CD4-positive, alpha-beta T cell treated with Interferon alpha-2 for 1 hour (primary cell): ENCODE measurements at regions not wholly inside any gene's neighbourhood (a gene's known extent, or its start where the extent isn't known, plus 50 kb on each side); places are given as distances from the start of the nearest gene placed in this dataset.
"Not testable (repeated sequence)": the region's sequence is repeated elsewhere in the genome, so short reads cannot be mapped to it uniquely, and the experiment has no call there.

Experiments used
- DNase-seq, 2 donors: peaks; one replicate each; pipeline ENCODE4 v3.0.0-alpha.2; 2020 to 2022

DNA sequence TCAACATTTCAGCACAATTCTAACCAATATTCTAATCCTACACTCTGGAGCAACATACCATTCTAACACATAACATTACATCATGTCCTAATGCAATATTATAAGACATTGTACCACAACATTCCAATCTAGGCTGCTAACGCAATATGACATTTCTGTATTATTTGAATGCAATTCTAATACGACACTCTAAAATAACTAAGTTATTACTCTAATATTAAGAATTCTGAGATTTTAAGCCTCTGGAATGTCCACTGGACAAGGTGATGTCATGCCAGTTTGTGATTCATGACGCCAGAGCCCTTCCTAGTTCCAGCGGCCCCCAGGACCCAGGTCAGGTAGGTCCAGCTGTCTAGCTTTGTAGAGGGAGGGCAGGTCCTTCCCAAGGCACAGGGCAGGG lies 69.7 kb upstream of the SIRPA start:
- DNase-seq: no peak

DNA sequence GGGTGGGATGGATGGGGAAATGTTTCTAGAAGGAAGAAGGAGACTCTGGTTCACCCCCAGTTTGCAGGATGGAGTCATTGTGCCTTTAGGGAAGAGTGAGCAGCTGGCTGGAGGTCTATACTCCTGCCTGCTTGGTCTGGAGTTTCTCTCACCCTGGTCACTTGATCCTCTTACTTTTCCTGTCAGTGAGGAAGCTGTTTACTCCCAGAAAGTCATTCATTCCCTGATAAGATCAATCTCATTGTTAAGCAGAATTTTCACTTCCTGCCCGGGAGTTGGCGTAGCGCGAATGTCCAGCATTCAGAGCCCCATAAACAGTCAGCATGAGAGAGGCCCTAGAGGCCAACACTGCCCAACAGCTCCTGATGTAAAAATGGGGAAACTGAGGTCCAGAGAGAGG lies 70.4 kb upstream of the SIRPA start:
- no peak for DNase-seq

DNA sequence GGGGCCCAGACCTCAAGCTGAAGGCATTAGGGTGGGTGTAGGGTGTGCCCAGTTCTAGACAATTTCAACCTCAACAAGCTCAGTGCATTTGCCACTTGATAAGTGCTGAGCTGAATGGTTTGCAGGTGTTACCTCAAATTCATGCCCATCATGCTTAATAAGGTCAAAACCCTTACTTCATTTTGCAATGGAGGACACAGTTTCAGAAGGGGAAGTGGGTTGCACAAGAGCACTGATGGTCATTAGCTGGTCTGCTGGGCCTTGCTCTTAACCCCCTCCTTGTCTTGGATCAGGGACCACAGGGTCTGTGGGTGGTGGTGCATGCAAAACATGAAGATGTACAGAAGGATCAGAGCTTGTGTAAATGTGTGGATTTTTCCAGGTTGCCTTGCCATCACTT lies 71.0 kb upstream of the SIRPA start:
- no peak for DNase-seq

DNA sequence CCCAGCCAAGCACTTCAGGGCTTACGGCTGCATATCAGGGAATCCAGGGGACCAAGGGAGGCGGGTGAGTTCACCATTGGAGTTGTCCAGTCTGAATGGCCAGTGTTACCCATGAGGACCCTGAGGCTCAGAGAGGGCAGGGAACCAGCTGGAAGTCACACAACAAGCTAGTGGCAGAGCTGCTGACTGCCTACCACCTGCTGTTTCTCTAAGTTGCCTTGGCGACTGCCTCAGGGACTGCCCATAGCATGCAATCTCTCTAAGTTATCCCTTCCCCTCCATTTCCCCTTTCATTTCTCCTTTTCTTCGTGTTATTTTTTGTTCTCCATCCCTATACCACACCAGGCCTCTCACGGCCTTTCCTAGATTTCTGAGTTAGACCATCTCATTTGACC lies 71.8 kb upstream of the SIRPA start:
- DNase-seq: no peak

DNA sequence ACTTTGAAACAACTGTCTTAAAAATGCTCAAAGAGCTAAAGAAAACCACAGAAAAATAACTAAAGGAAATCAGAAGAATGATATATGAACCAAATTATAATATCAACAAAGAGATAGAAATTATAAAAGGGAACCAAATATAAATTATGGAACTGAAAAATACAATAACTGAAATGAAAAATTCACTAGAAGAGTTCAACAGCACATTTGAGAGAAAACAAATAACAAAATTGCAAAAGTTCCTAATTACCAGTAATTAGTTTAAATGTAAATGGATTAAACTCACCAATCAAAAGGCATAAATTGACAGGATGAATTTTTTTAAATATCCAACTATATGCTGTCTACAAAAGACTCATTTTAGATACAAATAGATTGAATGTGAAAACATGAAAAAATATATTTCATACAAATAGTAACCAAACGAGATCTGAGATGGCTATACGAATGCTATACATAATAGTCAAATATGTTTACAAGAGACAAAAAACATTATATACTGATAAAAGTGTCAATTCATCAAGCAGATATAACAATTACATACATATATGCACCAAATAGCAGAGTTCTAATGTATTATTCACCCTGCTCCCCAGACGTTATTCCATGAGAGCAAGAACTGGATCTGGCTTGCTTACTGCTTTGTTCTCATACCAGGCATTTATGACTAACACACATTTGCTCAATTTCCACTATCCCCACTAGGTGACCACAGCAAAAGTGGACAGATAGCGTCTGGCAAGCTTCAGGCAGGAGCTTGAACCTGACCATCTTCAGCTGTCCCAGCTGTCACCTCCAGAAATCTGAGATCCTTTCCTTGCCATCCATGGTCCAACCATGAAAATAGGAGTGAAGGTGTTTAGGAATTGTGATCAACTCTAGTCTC lies 72.4 kb upstream of the SIRPA start:
- no peak for DNase-seq

GRCh38 chr20:1820138-1821079 lies 74.8 kb upstream of the SIRPA start:
- DNase-seq: peak in 1 of 2 donors; percentile 61

- peak in 1 of 2 donors; percentile 26 for DNase-seq
These were observed 75.7 kb upstream of the SIRPA start for GRCh38 chr20:1819311-1820137.

DNA sequence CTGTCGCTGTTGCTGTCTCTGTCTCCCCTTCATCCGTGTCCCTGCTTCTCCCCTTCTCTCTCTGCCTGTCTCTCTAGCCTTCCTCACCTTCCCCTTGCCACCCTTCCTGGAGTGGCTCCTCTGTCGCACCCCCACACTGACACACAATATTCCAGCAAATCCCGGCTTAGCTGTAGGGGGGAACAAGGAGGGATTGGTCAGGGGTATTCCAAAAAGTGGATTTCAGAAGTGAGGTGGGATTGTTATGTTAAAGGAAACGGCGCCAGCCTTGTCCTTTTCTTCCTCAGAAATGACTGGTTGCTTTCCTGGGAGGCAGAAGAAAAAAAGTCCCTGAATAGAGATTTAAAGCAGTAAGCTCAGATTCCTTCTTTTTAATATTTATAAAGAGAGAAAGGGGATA lies 76.3 kb upstream of the SIRPA start:
- DNase-seq: no peak

DNA sequence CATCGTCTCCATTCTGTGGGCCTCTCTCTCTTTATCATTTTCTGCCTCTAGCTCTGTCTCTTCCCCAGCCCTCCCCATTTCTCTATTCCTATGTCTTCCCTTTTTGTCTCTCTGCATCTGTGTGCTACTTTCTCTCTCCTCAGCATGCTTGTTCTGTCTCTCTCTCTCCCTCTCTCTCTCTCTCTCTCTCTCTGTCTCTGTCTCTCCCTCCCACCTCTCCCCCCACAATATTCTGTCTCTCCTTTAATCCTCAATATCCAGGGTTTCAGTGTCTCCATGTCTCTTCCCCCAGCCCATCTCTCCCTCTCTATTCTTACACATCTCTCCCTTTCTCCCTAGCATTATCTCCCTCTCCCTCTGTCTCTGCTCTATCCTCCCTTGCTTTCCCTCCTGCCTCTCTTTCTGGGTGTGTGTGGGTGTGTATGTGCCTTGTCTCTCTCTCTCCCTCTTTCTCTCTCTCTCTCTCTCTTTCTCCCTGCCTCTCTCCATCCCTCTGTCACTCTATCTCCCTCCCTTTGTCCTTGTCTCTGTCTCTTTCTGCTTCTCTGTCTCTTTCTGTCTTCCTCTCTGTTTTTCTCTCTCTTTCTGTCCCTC lies 76.9 kb upstream of the SIRPA start:
- no peak for DNase-seq

GRCh38 chr20:1817577-1818211 lies 77.5 kb upstream of the SIRPA start:
- no peak for DNase-seq

- no peak for DNase-seq
These were observed 78.5 kb upstream of the SIRPA start for GRCh38 chr20:1816384-1817381.

- no peak for DNase-seq
These were observed 79.6 kb upstream of the SIRPA start for GRCh38 chr20:1815502-1816085.

DNA sequence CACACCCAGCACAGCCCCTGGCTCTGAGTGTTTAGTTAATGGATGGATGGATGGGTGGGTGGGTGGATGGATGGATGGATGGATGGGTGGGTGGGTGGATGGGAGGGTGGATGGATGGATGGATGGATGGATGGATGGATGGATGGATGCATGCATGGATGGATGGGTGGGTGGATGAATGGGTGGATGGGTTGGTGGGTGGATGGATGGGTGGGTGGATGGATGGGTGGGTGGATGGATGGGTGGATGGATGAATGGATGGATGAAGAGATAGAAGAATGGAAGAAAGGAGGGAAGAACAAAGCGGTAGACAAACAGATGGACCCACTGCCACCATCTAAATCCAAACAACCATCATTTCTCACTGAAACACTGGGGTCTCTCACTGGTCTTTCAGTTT lies 80.3 kb upstream of the SIRPA start:
- not testable (repeated sequence) for DNase-seq

DNA sequence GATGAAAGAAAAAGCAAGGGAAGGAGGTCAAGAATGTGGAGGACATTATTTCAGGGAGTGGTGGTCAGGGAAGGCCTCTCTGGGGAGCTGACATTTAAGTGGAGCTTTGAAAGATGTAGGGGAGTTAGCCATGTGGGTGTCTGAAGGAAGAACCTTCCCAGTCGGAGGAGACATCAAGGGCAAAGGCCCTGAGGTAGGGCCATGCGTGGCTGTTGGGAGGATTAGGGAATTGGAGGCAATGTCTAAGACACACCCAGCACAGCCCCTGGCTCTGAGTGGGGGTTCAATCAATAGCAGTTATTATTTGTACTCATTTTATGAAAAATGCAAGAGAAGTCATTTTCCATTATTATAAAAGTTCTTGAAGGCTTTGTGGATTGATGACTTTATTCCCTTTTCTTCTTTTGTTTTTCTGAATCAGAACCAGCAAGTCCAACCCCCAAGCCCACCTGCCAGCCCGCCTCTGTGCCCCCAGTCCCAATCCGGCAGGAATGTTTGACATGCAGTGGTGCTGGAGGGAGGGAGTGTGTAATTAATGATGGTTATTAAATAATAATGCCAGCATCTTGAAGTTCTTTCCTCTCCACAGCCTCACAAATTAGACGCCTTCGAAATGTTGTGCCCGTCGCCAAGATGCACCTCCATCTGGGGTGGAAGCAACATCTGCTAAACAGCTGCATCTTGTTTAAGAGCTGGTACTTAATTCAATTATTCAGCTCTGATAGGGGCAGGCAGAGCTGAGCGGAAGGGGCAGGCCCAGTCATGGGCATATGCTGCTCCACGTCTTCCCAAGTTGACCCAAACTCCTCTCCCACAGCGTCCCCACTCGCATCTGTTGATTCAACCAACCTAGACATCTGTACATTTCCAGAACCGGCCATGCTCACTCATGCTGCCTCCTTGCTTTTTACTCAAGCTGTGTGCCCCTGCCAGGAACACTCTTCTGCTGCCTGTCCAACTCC lies 81.3 kb upstream of the SIRPA start:
- DNase-seq: no peak

DNA sequence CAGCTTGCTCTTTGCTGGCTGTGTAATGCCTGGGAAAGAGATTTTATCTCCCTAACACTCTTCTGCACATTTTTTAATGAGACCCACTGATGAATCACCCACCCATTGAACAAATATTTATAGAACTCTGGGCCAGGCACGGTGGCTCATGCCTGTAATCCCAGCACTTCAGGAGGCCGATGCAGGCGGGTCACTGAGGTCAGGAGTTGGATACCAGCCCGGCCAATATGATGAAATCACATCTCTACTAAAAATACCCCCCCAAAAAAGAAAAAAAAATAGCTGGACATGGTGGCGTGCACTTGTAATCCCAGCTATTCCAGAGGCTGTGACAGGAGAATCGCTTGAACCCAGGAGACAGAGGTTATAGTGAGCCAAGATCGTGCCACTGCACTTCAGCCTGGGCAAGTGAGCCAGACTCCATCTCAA lies 82.1 kb upstream of the SIRPA start:
- no peak for DNase-seq

- no peak for DNase-seq
These were observed 83.3 kb upstream of the SIRPA start for GRCh38 chr20:1811621-1812498.

GRCh38 chr20:1810926-1811620 lies 84.1 kb upstream of the SIRPA start:
- no peak for DNase-seq
